Urothelium cell line (cell line): ENCODE measurements at regions not wholly inside any gene's neighbourhood (a gene's known extent, or its start where the extent isn't known, plus 50 kb on each side); places are given as distances from the start of the nearest gene placed in this dataset.
"Not testable (repeated sequence)": the region's sequence is repeated elsewhere in the genome, so short reads cannot be mapped to it uniquely, and the experiment has no call there.

ENCODE experiments used
- DNase-seq: peaks from one replicate; pipeline ENCODE4 v3.0.0; 2011; ENCODE audit warnings: low spot score, mixed read lengths
- FAIRE-seq: peaks from 2 replicates; lab custom pipeline; 2011; peaks lifted over from hg19 to GRCh38; lab: Jason Lieb, UNC

DNA sequence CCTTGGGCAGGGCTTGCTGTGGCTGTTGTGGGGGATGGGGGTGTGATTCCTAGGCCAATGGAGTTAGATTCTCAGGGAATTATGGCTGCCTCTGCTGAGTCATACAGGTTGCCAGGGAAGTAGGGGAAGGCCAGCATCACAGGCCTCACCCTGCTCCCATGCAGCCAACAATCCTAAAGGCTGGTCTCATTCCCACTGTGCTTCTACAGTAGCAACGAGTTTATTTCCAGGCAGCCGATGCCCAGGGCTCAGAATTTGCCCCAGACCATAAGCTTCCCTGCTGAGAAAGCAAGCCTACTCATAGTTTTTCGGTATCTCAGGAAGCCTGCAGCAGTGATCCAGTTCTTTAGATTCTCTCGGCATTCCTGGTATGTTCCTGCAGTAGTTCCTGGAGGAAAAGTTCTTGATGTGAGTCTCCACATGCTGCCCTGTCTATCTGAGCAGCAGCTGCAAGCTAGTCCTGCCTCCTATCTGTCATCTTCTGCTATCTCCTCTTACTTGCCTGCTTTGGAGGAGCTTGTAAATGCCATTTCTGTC lies 59.3 kb upstream of the SELENOP start:
- no peak for FAIRE-seq
- DNase-seq, result no peak

DNA sequence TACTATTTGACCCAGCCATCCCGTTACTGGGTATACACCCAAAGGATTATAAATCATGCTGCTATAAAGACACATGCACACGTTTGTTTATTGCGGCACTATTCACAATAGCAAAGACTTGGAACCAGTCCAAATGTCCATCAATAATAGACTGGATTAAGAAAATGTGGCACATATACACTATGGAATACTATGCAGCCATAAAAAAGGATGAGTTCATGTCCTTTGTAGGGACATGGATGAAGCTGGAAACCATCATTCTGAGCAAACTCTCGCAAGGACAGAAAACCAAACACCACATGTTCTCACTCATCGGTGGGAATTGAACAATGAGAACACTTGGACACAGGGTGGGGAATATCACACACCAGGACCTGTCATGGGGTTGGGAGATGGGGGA lies 56.7 kb upstream of the SELENOP start:
- FAIRE-seq, DNase-seq: not testable (repeated sequence)

DNA sequence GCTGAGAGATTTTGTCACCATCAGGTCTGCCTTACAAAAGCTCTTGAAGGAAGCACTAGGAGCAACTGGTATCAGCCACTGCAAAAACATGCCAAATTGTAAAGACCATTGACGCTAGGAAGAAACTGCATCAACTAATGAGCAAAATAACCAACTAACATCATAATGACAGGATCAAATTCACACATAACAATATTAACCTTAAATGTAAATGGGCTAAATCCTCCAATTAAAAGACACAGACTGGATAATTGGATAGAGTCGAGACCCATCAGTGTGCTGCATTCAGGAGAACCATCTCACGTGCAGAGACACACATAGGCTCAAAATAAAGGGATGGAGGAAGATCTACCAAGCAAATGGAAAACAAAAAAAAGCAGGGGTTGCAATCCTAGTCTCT lies 53.1 kb upstream of the SELENOP start:
- not testable (repeated sequence) for DNase-seq, FAIRE-seq
